22Rv1 (cell line): ENCODE measurements at regions not wholly inside any gene's neighbourhood (a gene's known extent, or its start where the extent isn't known, plus 50 kb on each side); places are given as distances from the start of the nearest gene placed in this dataset.

Experiments
- ZFX ChIP-seq: fragments of 450-650 bp; IDR thresholded peaks from 2 replicates; pipeline ENCODE4 v1.6.1; 2017; ENCODE audit warnings: antibody characterized with exemption, borderline replicate concordance
- TF ChIP-seq, protein P1 (sequence below): fragments of 450-650 bp; IDR thresholded peaks from 2 replicates; pipeline ENCODE4 v1.5.1; 2017; ENCODE audit warnings: mild to moderate bottlenecking

GRCh38 chr15:77858792-77859490, 218.6 kb downstream of the TBC1D2B start:
- TF ChIP-seq, protein P1, sequence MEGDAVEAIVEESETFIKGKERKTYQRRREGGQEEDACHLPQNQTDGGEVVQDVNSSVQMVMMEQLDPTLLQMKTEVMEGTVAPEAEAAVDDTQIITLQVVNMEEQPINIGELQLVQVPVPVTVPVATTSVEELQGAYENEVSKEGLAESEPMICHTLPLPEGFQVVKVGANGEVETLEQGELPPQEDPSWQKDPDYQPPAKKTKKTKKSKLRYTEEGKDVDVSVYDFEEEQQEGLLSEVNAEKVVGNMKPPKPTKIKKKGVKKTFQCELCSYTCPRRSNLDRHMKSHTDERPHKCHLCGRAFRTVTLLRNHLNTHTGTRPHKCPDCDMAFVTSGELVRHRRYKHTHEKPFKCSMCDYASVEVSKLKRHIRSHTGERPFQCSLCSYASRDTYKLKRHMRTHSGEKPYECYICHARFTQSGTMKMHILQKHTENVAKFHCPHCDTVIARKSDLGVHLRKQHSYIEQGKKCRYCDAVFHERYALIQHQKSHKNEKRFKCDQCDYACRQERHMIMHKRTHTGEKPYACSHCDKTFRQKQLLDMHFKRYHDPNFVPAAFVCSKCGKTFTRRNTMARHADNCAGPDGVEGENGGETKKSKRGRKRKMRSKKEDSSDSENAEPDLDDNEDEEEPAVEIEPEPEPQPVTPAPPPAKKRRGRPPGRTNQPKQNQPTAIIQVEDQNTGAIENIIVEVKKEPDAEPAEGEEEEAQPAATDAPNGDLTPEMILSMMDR = no peak
- no peak for TF ChIP-seq ZFX
